Tibial nerve (tissue), 3 donors: ENCODE measurements at regions not wholly inside any gene's neighbourhood (a gene's known extent, or its start where the extent isn't known, plus 50 kb on each side); places are given as distances from the start of the nearest gene placed in this dataset.

Experiments used
- POLR2A ChIP-seq, 2 donors: fragments of 450-650 bp; IDR thresholded peaks; one replicate each; pipeline ENCODE4 v1.6.1; 2017; ENCODE audit warnings: antibody characterized with exemption in 2 of 2, mild to moderate bottlenecking in 2 of 2, moderate library complexity in 2 of 2
- TF ChIP-seq, protein P1 (sequence below), 5 experiments: fragments of 200-600 bp in 3 of 5; fragments of 450-650 bp in 2 of 5; sonication (generic) in 3 of 5; IDR thresholded peaks; one replicate each; pipeline ENCODE4 v1.5.1; 2016 to 2019; ENCODE audit warnings: antibody characterized with exemption in 5 of 5, mild to moderate bottlenecking in 3 of 5, moderate library complexity in 2 of 5

DNA sequence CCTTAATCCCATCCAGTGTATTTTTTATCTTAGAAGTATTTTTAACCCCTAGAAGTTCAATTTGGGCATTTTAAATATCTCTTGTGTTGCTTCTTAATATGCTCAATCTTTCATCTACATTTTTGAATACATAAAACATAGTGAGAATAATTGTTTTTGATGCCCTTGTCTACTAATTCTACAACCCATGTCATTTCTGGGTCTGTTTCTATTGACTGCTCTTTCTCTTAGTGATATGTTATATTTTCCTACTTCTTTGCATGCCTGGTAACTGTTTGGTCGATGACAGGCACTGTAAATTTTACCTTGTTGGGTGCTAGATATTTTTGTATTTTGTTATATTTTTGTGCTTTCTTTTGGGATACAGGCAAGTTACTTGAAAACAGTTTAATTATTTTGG lies 56.3 kb downstream of the CYTL1 start:
- TF ChIP-seq, protein P1, sequence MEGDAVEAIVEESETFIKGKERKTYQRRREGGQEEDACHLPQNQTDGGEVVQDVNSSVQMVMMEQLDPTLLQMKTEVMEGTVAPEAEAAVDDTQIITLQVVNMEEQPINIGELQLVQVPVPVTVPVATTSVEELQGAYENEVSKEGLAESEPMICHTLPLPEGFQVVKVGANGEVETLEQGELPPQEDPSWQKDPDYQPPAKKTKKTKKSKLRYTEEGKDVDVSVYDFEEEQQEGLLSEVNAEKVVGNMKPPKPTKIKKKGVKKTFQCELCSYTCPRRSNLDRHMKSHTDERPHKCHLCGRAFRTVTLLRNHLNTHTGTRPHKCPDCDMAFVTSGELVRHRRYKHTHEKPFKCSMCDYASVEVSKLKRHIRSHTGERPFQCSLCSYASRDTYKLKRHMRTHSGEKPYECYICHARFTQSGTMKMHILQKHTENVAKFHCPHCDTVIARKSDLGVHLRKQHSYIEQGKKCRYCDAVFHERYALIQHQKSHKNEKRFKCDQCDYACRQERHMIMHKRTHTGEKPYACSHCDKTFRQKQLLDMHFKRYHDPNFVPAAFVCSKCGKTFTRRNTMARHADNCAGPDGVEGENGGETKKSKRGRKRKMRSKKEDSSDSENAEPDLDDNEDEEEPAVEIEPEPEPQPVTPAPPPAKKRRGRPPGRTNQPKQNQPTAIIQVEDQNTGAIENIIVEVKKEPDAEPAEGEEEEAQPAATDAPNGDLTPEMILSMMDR (IDR thresholded peaks at IDR 0.05), result no peak
- no peak for TF ChIP-seq POLR2A (IDR thresholded peaks at IDR 0.05)
